Prostate gland (tissue), 2 donors: ENCODE measurements at regions not wholly inside any gene's neighbourhood (a gene's known extent, or its start where the extent isn't known, plus 50 kb on each side); places are given as distances from the start of the nearest gene placed in this dataset.

Experiments used
- POLR2A ChIP-seq: fragments of 450-650 bp; IDR thresholded peaks from one replicate; pipeline ENCODE4 v1.6.1; 2016; ENCODE audit warnings: antibody characterized with exemption, mild to moderate bottlenecking
- POLR2AphosphoS5 ChIP-seq: sonication (generic); formaldehyde crosslinking; IDR thresholded peaks from one replicate; pipeline ENCODE4 v1.6.1; 2017; ENCODE audit warnings: antibody characterized with exemption
- TF ChIP-seq, protein P1 (sequence below), 4 experiments: fragments of 200-600 bp in 2 of 4; fragments of 450-650 bp in 2 of 4; sonication (generic) in 2 of 4; IDR thresholded peaks; 1 replicate in 3 of 4; 2 replicates in 1 of 4; pipeline ENCODE4 v1.5.1; 2016 to 2019; ENCODE audit warnings: antibody characterized with exemption in 4 of 4, mild to moderate bottlenecking in 2 of 4, moderate library complexity in 2 of 4

DNA sequence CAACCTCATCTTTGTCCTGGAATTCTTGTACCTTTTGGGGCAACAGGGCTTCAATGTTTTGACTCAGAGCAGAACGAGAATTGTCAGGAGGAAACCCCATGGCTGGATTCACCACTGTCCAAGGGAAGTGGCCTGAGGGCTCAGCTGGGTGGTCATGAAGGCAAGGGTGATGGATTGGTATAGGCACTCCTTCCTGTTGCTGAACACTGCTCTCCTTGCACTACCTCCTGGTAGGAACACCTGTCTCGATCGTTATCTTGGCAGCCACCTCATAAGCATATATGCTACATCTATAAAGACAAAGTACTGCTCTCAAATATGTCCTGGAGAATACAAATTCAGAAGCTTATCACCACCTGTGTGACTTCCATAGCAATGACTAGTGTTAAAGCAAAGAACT lies 79.8 kb downstream of the CCNG2 start:
- TF ChIP-seq, protein P1, sequence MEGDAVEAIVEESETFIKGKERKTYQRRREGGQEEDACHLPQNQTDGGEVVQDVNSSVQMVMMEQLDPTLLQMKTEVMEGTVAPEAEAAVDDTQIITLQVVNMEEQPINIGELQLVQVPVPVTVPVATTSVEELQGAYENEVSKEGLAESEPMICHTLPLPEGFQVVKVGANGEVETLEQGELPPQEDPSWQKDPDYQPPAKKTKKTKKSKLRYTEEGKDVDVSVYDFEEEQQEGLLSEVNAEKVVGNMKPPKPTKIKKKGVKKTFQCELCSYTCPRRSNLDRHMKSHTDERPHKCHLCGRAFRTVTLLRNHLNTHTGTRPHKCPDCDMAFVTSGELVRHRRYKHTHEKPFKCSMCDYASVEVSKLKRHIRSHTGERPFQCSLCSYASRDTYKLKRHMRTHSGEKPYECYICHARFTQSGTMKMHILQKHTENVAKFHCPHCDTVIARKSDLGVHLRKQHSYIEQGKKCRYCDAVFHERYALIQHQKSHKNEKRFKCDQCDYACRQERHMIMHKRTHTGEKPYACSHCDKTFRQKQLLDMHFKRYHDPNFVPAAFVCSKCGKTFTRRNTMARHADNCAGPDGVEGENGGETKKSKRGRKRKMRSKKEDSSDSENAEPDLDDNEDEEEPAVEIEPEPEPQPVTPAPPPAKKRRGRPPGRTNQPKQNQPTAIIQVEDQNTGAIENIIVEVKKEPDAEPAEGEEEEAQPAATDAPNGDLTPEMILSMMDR (IDR thresholded peaks at IDR 0.05) = no peak
- TF ChIP-seq POLR2A = no peak
- no peak for TF ChIP-seq POLR2AphosphoS5
